Eye (tissue), 1 donor: ENCODE measurements at regions not wholly inside any gene's neighbourhood (a gene's known extent, or its start where the extent isn't known, plus 50 kb on each side); places are given as distances from the start of the nearest gene placed in this dataset.

ENCODE experiments used
- DNase-seq: peaks from one replicate; pipeline ENCODE4 v3.0.0-alpha.2; 2015

DNA sequence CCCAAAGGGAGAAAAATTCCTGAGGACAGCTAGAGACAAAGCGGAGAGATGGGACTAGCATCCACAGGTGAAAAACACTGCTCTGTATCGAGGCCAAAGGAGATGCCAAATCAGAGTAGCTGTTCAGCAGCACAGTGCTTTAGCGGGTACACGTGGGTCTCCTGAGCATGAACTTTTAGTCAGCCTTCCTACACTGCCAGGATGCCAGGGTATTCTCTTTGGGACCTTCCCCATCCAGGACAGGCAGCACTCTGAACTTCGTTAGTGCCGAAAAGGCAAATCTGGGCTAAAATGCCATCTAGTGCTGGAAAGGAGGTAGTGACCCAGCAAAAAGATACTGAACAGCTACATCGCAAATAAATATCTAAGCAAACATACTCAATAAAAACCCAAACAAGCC, 64.9 kb downstream of the C6orf58 start:
- peak; percentile 53 for DNase-seq
